Daoy (cell line): ENCODE measurements at regions not wholly inside any gene's neighbourhood (a gene's known extent, or its start where the extent isn't known, plus 50 kb on each side); places are given as distances from the start of the nearest gene placed in this dataset.
"Not testable (repeated sequence)": the region's sequence is repeated elsewhere in the genome, so short reads cannot be mapped to it uniquely, and the experiment has no call there.

Experiments
- DNase-seq: peaks from one replicate; pipeline ENCODE4 v3.0.0-alpha.2; 2015; ENCODE audit warnings: low read depth

- no peak for DNase-seq
These were observed 567.3 kb upstream of the ACTRT1 start for GRCh38 chrX:128619490-128619889.

GRCh38 chrX:128616933-128617332, 564.7 kb upstream of the ACTRT1 start:
- no peak for DNase-seq

GRCh38 chrX:128606817-128607216, 554.6 kb upstream of the ACTRT1 start:
- DNase-seq, result not testable (repeated sequence)

DNA sequence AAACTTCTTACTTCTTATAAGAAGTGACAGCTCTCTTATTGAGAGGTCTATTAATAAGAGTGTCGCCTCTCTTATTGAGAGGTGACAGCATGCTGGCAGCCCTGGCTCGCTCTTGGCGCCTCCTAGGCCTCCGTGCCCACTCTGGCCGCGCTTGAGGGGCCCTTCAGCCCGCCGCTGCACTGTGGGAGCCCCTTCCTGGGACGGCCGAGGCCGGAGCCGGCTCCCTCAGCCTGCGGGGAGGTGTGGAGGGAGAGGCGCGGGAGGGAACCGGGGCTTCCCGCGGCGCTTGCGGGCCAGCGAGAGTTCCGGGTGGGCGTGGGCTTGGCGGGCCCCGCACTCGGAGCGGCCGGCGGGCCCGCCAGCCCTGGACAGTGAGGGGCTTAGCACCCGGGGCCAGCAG, 554.2 kb upstream of the ACTRT1 start:
- not testable (repeated sequence) for DNase-seq

- DNase-seq, result no peak
These were observed 549.5 kb upstream of the ACTRT1 start for GRCh38 chrX:128601706-128602105.

DNA sequence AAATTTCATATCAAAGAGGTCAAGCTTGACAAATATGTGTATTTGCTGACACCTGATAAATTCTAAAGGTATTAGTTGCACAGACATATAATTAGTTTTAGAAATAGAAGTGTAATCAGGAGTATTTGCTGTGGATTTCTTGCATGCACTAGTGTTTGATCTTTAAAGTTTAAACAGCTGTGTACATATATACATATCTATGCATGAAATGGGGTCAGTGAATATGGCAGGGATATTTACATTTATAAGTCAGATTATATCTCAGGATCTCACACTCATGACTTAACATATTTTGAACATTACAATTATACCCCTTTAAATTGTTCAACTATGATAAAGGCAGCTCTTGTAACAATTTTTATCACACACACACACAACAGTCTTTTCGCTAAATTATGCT, 547.4 kb upstream of the ACTRT1 start:
- no peak for DNase-seq

- DNase-seq, result no peak
These were observed 529.8 kb upstream of the ACTRT1 start for GRCh38 chrX:128582036-128582435.

- DNase-seq, result no peak
These were observed 529.4 kb upstream of the ACTRT1 start for GRCh38 chrX:128581615-128582014.

DNA sequence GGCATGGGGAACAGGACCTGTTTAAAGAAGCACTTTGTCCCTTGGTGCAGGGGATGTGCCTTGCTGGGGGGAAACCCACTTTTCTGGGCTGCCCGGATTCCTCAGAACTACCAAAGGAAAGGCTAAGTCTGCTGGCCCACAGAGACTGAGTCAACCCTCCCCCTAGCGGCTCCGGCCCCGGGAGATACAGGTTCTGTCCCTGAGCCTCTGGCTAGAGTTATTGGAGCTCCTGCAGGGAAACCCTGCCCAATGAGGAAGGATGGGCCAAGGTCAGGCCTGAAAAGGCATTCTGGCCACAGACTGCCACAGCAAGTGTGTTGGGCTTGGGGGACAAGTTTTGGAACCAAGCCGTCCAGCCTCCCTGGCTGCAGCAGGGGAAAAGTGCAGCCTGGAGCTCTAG, 490.9 kb upstream of the ACTRT1 start:
- no peak for DNase-seq

GRCh38 chrX:128518508-128518907, 466.3 kb upstream of the ACTRT1 start:
- DNase-seq, result no peak

GRCh38 chrX:128517691-128518090, 465.5 kb upstream of the ACTRT1 start:
- DNase-seq, result no peak

DNA sequence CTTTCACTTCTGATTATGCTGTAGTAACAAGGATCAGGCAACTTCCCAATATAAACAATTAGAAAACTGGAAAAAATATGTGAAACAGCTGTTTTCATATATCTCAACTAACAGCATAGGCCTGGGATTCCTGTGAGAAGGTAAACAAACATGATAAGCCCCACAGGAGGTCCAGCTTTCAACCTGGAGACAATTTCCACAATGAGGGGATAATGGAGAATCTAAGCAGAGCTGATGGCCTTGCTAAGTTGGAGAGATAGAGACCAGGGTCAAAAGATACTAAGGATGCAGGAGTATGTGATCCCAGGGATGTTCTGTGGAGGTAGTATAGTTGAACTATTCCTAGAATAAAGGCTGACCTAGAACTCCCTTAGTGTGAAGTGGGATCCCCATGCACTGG, 452.3 kb upstream of the ACTRT1 start:
- DNase-seq, result no peak

- no peak for DNase-seq
These were observed 411.9 kb upstream of the ACTRT1 start for GRCh38 chrX:128464116-128464515.

DNA sequence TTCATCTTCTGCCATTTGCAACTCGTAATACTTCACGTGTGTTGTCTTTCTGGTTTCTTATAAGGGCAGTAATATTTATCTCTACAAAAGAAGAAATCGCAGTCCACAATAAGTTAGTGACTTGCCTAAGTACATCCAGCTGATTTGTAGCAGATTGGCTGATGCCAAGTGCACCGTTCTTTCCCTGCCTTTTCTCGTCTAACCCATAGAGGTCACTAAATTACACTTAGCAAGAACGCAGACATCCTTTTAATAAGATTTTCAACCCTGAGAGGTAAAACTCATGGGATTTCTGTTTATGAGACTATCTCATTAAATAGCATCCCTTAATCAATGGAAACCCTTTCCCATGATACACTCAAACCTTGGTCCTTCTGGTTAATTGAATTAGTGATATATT, 408.6 kb upstream of the ACTRT1 start:
- DNase-seq, result no peak

DNA sequence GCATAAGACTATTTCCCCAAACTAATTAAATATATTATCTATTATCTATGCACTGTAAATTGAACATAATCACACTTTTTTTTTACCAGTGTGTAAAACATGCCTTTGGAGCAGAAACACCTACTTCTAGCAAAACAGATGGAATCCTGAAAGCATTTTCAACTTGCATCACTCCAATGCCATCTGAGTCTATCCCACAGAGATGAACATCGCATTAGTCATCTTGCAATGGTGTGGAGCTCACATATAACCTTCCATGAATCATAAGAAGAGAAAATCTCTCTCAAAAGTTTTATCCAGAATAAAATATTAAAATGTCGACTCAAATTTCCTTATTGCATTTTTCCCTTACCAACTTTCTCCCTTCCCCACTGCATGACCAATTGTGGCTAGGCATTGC, 406.7 kb upstream of the ACTRT1 start:
- no peak for DNase-seq

DNA sequence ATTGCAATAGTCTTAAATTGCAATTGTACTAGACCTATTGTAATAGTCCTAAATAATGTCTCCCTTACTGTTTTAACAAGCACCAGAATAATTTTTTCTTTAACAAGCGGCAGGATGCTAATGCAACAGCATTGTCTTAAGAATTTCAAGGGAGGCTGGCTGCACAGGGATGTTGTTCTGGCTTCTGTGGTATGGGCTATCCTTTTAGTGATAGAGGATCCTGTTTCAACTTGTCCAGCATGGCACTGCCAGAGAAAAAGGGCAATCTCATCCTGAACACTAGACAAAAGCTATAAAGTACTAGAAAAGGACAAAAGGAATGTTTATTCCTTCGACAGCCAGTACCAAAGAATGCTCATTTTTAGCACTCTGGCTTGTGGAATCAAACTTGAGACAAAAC, 405.5 kb upstream of the ACTRT1 start:
- no peak for DNase-seq

GRCh38 chrX:128439159-128439558, 387.0 kb upstream of the ACTRT1 start:
- DNase-seq, result no peak

DNA sequence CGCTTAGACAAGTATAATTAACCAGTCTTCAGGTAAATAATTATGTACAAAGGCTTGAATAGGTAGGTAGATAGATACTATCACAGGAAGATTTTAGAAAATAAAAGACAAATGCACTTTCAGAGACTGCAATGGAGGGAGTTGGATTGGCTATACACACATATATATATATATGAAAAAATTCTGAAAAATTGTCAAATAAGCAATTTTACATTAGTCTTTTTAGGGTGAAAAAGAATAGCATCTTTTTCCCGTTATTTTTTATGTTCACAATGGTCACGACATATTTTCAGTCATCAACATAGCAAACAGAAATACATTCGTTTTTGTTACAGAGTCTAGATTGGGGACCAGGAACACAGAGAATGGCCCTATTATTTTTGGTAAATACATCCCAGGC, 385.9 kb upstream of the ACTRT1 start:
- DNase-seq, result no peak

- no peak for DNase-seq
These were observed 384.3 kb upstream of the ACTRT1 start for GRCh38 chrX:128436397-128437103.

GRCh38 chrX:128425546-128425945, 373.3 kb upstream of the ACTRT1 start:
- no peak for DNase-seq

DNA sequence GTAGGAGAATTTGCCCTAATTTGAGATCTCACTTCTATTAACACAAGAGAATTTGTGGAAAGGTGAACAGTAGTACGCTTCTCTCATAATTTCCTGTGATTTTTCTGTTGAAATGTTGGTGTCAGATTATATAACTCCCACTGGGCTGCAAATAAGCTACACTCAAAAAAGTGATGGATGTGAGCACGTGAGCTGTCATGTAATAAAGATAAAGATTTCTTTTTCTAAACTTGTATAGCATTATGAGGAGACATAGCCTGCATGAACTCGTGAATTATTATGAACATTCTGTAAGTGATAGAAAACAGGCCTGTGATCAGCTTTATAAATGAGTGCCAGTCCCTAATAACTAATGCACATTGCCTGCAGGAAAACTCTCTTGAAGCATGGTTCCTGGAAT, 356.6 kb upstream of the ACTRT1 start:
- no peak for DNase-seq

GRCh38 chrX:128396601-128397000, 344.4 kb upstream of the ACTRT1 start:
- DNase-seq, result no peak

- not testable (repeated sequence) for DNase-seq
These were observed 331.6 kb upstream of the ACTRT1 start for GRCh38 chrX:128383846-128384245.

DNA sequence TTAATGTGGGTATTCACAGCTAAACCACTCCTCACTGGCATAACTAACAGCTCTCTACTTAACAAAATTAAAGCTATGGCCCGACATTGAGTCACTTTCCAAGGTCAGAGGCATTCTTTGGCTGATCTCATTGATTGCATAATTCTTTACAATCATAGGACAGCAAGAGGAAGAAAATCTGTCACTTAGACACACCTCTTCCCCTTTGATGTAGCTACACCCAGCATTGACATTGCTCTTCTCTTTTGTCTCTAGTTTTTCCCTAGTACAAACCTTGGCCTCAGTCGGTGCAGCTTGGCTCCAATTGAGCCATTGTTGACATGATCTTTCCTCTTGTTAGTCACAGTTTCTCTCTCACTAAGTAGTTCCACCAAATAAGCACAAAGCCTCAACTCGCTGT, 313.3 kb upstream of the ACTRT1 start:
- no peak for DNase-seq
